ENCODE measurements at regions not wholly inside any gene's neighbourhood (a gene's known extent, or its start where the extent isn't known, plus 50 kb on each side); places are given as distances from the start of the nearest gene placed in this dataset.
"Not testable (repeated sequence)": the region's sequence is repeated elsewhere in the genome, so short reads cannot be mapped to it uniquely, and the experiment has no call there.

DNA sequence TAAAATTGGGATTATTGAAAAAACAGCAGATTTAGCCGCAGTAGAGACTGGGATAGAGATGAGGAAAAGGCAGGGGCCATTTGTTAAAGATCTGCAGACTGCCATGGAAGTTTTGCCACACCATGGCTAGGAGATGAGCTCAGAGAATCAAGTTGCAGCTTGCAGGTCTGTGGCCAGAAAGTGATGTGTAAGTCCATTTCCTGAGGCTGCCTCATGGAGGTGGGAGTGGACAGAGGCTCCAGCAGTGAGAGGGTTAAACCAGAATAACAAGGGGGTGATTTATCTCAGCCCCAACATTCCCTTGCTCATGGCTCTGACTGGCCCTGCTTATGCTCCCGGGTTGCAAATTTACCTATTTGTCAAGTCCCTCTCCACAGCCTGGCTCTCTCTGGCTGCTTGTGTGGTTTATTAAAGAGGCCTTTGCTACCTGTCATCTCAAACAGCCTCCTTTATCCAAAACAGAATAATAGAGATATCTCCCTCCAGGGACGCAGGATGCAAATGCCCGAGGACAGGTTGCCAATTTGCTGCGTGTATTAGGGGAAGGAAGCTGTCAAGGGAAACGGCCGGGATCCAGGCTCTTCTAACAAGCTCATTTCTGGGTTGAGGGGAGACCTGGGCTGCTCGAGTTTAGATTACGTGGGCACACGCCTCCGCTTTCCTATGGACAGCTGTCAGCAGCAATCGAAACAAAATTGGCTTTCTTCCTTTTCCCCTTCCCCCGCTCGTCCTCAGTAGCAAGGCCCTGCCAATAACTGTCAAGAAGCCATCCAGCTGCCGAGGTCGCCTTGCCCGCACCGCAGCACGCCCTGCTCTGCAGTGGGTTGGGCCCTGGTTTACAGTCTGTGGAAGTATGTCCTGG lies 72.8 kb upstream of the PITX1 start:
- Mint-ChIP-seq H3K4me3 (no peak overlapping the region), H3K36me3 (no peaks in the 10 kb centered on the region), H3K9me3 (no peaks in the 10 kb centered on the region), H3K4me1 (peaks cover 0 to 2% (median 0%) of the 10 kb centered on the region in 4 donors), H3K27me3 (peaks cover 0 to 5% (median 4%) of the 10 kb centered on the region in 5 donors), H3K27ac (no peak overlapping the region)
- POLR2A ChIA-PET: no interaction called here
- DNase-seq (no peak), ATAC-seq (no peak)

DNA sequence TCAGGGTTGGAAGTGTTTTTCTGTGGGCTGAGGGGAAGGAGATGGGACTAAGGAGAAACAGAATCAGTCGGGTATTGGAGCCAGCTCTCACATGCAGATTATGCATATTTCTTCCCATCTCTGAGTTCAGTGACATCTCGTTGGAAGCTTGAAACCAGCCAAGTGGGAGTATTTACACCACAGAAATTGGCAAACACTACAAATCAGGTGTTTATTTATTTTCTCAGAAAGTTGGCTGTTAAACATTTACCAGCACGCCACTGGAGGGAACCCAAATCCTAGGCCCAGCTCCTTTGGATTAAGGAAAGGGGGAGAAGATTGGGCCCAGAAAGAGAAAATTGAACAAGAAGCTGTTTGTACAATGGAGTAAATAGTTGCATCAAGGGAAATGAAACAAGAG lies 72.1 kb upstream of the PITX1 start:
- DNase-seq: no peak
- peaks cover 0 to 5% (median 4%) of the 10 kb centered on the region in 5 donors for H3K27me3 Mint-ChIP-seq
- POLR2A ChIA-PET: no interaction called here
- H3K27ac Mint-ChIP-seq: no peak overlapping the region
- no peak for ATAC-seq
- H3K4me3 Mint-ChIP-seq: no peak overlapping the region
- no peaks in the 10 kb centered on the region for H3K36me3 Mint-ChIP-seq
- H3K9me3 Mint-ChIP-seq: no peaks in the 10 kb centered on the region
- H3K4me1 Mint-ChIP-seq: peaks cover 0 to 2% (median 0%) of the 10 kb centered on the region in 4 donors

DNA sequence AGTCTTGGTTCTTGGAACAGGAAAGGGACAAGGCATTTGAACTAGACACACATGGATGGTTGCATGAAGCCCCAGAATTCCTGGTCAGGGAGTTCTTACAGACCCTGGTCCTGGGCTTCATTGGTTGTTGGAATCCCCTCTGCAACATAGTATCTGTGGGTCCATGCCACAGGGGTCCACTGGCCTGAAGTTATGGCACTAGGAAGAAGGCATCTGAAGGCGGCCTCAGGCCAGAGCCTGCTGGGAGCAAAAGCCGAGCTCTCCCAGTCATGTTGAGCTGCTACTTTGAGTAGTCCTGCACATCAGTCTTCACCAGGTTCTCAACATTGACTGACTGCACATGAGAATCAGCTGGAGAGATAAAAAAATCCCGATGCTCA lies 71.1 kb upstream of the PITX1 start:
- no peak for ATAC-seq
- H3K9me3 Mint-ChIP-seq: no peaks in the 10 kb centered on the region
- no peak for DNase-seq
- H3K4me3 Mint-ChIP-seq: no peak overlapping the region
- H3K4me1 Mint-ChIP-seq: peaks cover 0 to 2% (median 0%) of the 10 kb centered on the region in 4 donors
- POLR2A ChIA-PET: no interaction called here
- H3K36me3 Mint-ChIP-seq: no peaks in the 10 kb centered on the region
- peaks cover 0 to 5% (median 4%) of the 10 kb centered on the region in 5 donors for H3K27me3 Mint-ChIP-seq
- H3K27ac Mint-ChIP-seq: no peak overlapping the region

DNA sequence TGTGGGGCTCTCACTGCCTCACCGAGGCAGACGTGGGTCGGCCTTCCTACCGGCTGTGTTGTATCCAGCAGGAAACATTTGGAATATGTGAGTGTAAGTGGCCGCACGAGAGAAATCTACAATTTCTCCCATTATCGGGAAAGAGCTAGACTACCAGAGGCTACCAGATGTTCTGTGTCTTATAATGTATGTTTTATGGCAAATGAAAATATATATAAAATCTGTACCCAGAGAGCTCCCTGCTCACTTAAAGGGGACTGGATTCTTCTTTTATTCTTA lies 69.5 kb upstream of the PITX1 start:
- ATAC-seq: no peak
- DNase-seq: no peak

DNA sequence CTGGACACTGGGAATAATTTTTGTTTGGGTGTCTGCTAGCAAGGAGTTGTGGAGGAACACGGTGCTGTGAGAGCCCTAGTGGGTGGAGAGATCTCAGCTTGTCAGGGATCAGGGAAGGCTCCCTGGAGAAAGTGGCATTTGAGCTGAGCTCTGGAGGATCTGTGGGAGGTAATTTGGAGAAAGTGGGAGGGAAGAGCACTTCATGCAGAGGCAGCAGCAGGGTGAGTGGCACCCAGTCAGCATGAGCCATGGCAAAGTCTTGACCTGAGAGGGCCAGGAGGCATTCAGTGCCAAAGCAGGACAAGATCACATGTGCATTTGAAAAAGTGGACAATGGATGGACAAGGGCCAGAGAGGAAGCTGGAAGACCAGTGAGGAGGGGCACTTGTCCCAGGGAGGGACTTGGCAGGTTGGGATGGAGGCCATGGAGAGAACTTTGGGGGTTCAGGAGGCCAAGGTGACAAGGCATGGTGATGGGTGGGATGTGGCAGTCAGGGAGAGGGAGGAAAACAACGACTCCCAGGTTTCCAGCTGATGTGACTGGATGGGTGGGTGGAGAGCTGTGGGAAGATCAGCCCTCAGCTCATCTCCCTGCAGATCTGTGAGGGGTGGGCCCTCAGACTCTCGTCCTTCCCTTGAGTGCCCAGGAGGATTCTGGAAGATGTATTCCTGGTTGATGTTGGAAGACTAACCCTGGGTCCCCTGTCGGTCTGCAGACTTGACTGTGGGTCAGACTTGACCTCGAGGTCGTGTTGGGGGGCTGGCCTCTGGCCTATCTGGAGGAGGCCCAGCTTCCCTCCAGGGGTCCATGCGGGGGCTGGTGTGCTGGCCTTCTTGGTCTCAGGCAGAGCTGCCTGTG lies 68.9 kb upstream of the PITX1 start:
- H3K27me3 Mint-ChIP-seq: peaks cover 0 to 5% (median 2%) of the 10 kb centered on the region in 5 donors
- H3K4me1 Mint-ChIP-seq: peaks cover 0 to 2% (median 0%) of the 10 kb centered on the region in 4 donors
- H3K4me3 Mint-ChIP-seq: no peak overlapping the region
- DNase-seq (no peak), ATAC-seq (no peak)
- H3K36me3 Mint-ChIP-seq: no peaks in the 10 kb centered on the region
- H3K9me3 Mint-ChIP-seq: no peaks in the 10 kb centered on the region
- no peak overlapping the region for H3K27ac Mint-ChIP-seq
- POLR2A ChIA-PET: no interaction called here

More for the DNA sequence above, 69.5 kb upstream of the PITX1 start:
- no peaks in the 10 kb centered on the region for H3K36me3 Mint-ChIP-seq
- H3K27me3 Mint-ChIP-seq: peaks cover 0 to 5% (median 4%) of the 10 kb centered on the region in 5 donors
- H3K4me3 Mint-ChIP-seq: no peak overlapping the region
- POLR2A ChIA-PET: no interaction called here
- no peak overlapping the region for H3K27ac Mint-ChIP-seq
- H3K9me3 Mint-ChIP-seq: no peaks in the 10 kb centered on the region
- peaks cover 0 to 2% (median 0%) of the 10 kb centered on the region in 4 donors for H3K4me1 Mint-ChIP-seq

DNA sequence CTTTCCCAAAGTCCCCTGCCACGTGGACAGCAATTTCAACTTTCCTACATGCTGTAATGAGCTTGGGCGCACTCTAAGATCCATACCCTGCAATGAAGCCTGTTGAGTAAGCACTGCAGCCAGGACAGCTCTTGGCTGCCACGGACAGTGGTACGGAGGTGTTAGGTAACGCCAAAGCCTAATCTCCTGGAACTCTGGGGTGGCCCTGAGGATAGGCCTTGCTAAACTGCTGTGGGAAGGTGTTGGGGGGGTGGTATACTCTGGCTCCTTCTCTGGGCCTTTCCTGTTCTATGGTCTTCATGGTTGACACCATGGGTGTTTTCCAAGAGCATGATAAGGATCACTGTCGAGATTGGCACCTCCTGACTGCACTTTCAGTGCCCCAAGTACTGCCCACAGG lies 66.4 kb upstream of the PITX1 start:
- no peak for DNase-seq
- no peak overlapping the region for H3K4me3 Mint-ChIP-seq
- POLR2A ChIA-PET: no interaction called here
- H3K9me3 Mint-ChIP-seq: no peaks in the 10 kb centered on the region
- no peak overlapping the region for H3K27ac Mint-ChIP-seq
- H3K4me1 Mint-ChIP-seq: no peaks in the 10 kb centered on the region
- no peak for ATAC-seq
- H3K27me3 Mint-ChIP-seq: peaks cover 0 to 16% (median 11%) of the 10 kb centered on the region in 5 donors
- no peaks in the 10 kb centered on the region for H3K36me3 Mint-ChIP-seq

DNA sequence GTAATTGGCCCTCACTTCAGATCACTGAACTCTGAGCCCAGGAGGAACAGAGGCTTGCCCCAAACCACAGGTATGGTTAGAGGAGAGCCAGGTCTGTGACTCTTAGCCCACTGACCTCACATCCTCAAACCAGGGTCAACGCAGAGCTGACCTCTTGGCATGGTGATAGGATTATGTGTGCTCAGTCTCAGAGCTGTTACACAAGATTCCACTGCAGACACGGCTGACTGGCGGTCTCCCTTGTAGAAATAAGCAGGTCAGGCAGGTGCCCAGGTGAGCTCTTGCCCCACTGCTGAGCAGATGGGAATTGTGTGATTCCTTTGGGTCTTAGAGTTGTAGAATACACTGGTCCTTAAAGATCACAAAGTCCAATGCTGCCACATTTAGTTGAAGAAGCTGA lies 66.0 kb upstream of the PITX1 start:
- no peak overlapping the region for H3K4me3 Mint-ChIP-seq
- no peak overlapping the region for H3K27ac Mint-ChIP-seq
- no peaks in the 10 kb centered on the region for H3K36me3 Mint-ChIP-seq
- POLR2A ChIA-PET: no interaction called here
- no peak for ATAC-seq
- no peak for DNase-seq
- no peaks in the 10 kb centered on the region for H3K4me1 Mint-ChIP-seq
- H3K27me3 Mint-ChIP-seq: peaks cover 0 to 21% (median 12%) of the 10 kb centered on the region in 5 donors
- H3K9me3 Mint-ChIP-seq: no peaks in the 10 kb centered on the region

DNA sequence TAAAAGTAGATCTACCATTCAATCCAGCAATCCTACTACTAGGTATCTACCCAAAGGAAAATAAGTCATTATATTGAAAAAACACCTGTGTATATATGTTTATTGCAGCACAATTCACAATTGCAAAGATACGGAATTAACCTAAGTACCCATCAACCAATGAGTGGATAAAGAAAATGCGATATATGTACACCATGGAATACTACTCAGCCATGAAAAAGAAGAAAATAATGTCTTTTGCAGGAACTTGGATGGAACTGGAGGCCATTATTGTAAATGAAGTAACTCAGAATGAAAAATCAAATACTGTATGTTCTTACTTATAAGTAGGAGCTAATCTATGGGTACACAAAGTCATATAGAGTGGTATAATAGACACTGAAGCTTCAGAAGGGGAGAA lies 63.4 kb upstream of the PITX1 start:
- Mint-ChIP-seq H3K36me3 (no peaks in the 10 kb centered on the region), H3K27me3 (peaks cover 0 to 26% (median 12%) of the 10 kb centered on the region in 5 donors), H3K27ac (no peak overlapping the region), H3K4me3 (no peak overlapping the region), H3K9me3 (no peaks in the 10 kb centered on the region), H3K4me1 (peaks cover 0 to 1% (median 0%) of the 10 kb centered on the region in 4 donors)
- DNase-seq (no peak), ATAC-seq (no peak)
- POLR2A ChIA-PET: no interaction called here

DNA sequence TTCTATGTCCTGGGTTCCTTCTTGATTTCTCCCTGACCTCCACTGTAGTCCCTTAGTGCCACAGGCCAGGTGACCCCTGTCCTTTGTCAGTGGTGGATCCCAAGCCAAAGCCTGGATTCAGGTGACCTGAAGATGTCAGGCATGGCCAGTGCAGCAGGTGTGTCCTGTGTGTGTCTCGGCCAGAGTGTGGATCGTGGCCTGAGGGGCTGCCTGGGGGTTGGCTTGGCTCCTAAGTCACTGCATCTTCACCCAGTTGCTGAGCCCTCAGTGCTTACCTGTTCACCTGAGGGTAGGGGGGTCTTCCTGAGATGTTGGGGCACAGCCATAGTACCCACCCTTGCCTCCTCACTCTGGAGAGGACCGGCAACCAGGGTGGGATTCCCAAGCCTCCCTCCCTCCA lies 61.8 kb upstream of the PITX1 start:
- Mint-ChIP-seq H3K4me3 (no peak overlapping the region), H3K27ac (no peak overlapping the region)

DNA sequence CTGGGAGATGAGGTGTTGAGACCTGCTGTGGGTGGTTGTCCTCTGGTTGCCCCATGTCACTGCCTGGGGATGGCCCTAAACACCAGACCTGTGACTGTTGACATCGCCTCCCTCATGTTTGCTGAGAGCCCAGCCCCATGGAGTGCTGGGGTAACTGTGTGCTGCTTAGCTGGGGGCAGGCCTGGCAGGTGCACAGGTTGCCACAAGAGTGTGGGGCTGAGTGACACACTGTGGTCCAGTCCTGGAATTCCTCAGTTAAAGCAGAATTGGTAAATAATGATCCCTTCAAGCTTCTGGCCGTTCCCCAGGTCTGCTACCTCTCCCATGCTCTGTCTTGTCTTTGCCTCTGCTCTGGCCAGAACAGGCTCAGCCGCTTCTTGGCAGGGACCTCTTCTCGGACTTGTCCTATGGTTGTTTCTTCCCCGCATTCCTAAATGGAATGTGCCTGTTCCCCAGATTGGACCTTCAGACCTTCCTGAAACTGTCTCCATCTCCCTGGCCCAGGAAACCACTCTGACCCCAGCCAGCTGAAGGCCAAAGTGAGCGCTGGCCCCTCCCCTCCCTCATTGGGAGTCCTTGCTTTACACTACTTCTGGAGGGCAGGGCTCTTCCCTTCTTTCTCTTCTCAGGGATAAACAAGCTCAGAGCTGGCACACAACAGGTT lies 61.2 kb upstream of the PITX1 start:
- Mint-ChIP-seq H3K4me1 (peaks cover 0 to 1% (median 0%) of the 10 kb centered on the region in 4 donors), H3K9me3 (no peaks in the 10 kb centered on the region), H3K27ac (no peak overlapping the region), H3K4me3 (no peak overlapping the region), H3K36me3 (no peaks in the 10 kb centered on the region), H3K27me3 (peaks cover 0 to 26% (median 12%) of the 10 kb centered on the region in 5 donors)
- no peak for DNase-seq
- POLR2A ChIA-PET: no interaction called here
- ATAC-seq: no peak

More for the DNA sequence above, 61.8 kb upstream of the PITX1 start:
- H3K27me3 Mint-ChIP-seq: peaks cover 0 to 26% (median 12%) of the 10 kb centered on the region in 5 donors
- ATAC-seq (no peak), DNase-seq (no peak)
- POLR2A ChIA-PET: no interaction called here
- no peaks in the 10 kb centered on the region for H3K9me3 Mint-ChIP-seq
- H3K4me1 Mint-ChIP-seq: peaks cover 0 to 1% (median 0%) of the 10 kb centered on the region in 4 donors
- no peaks in the 10 kb centered on the region for H3K36me3 Mint-ChIP-seq

DNA sequence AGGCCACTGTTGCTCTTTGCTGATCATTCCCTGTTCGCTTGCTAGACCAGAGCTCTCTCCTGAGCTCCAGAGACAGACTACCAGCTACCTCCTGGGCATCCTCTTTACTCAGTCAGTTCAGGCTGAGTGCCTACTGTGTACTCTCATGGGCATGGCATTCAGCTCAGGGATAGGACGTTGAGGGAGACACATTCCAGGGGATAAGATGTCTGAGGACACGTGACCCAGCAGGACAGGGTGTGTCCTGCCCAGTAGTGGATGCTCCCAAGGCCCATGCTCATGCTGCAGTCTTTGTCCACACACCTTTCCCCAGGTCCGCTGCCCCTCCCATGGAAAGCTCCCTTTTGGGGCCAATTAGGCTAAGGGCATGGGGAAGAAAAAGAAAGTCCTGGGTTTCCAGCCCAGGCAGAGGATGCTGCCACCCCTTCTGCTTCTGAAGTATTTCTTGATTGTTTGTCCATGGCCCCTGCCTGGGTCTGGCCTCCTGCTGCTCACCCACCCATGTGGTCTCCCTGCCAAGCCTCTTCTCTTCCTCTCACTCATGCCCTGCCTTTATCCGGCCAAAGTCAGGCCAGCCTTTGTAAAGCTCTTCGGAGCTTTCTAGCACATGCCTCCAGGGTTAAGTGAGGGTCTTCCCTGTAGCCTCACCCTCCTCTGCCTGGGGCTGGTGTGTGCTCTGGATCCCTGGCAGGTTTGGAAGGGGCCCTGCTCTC lies 60.5 kb upstream of the PITX1 start:
- ATAC-seq (no peak), DNase-seq (peak in 1 of 10 donors; percentile 30)
- Mint-ChIP-seq H3K36me3 (no peaks in the 10 kb centered on the region), H3K27me3 (peaks cover 0 to 27% (median 12%) of the 10 kb centered on the region in 5 donors), H3K4me3 (no peak overlapping the region), H3K27ac (no peak overlapping the region), H3K4me1 (peaks cover 0 to 1% (median 0%) of the 10 kb centered on the region in 4 donors), H3K9me3 (no peaks in the 10 kb centered on the region)
- POLR2A ChIA-PET: no interaction called here

DNA sequence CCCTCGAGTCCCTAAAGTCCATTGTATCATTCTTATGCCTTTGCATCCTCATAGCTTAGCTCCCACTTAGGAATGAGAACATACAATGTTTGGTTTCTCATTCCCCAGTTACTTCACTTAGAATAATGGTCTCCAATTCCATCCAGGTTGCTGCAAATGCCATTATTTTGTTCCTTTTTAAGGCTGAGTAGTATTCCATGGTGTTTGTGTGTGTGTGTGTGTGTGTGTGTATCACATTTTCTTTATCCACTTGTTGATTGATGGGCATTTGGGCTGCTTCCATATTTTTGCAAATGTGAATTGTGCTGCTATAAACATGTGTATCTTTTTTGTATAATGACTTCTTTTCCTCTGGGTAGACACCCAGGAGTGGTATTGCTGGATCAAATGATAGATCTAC lies 59.5 kb upstream of the PITX1 start:
- H3K9me3 Mint-ChIP-seq, ATAC-seq, H3K36me3 Mint-ChIP-seq, H3K27ac Mint-ChIP-seq, H3K4me1 Mint-ChIP-seq, DNase-seq, POLR2A ChIA-PET, H3K4me3 Mint-ChIP-seq: not testable (repeated sequence)
- H3K27me3 Mint-ChIP-seq: peaks cover 0 to 35% (median 13%) of the 10 kb centered on the region in 5 donors

All from naive thymus-derived CD8-positive, alpha-beta T cell (primary cell).